ENCODE measurements at regions not wholly inside any gene's neighbourhood (a gene's known extent, or its start where the extent isn't known, plus 50 kb on each side); places are given as distances from the start of the nearest gene placed in this dataset.
A peak's percentile ranks its signal among the peaks of the same experiment; 100 is the strongest.

DNA sequence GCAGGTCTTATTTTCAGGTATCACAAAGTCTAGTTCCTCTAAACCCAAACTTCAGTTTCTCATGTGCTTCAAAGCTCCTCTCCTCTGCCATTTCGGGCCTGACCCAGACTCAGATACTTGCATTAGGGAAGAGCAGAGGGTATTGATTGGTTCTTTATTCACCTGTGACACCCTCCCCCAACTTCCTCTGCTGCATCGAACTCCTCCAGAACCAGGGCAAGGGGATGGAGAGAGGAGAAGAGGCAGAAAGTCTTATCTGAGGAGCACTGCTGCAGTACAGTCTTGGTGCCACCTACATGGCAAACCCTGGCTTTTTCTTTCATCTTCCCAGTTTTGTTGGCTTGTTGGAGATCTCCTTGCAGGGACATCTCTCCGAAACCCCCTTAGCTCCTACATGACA is 96.0 kb upstream of the OSMR start:
- no peak for DNase-seq

DNA sequence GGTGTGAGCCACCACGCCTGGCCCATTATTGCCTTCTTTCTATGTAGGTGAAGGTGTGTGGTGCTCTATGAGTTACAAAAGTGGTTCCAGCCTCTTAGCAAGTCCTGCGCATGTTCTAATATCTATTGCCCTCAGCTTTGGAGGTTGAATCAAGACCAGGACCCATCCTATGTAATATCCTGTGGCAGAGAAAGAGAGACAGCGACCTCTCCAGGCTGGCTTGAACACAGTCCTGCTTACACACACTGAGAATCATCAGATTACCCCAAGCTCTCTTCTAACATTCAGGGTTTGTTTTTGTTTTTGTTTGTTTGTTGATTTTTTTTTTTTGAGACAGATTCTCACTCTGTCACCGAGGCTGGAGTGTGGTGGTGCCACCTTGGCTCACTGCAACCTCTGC is 94.7 kb upstream of the OSMR start:
- no peak for DNase-seq

DNA sequence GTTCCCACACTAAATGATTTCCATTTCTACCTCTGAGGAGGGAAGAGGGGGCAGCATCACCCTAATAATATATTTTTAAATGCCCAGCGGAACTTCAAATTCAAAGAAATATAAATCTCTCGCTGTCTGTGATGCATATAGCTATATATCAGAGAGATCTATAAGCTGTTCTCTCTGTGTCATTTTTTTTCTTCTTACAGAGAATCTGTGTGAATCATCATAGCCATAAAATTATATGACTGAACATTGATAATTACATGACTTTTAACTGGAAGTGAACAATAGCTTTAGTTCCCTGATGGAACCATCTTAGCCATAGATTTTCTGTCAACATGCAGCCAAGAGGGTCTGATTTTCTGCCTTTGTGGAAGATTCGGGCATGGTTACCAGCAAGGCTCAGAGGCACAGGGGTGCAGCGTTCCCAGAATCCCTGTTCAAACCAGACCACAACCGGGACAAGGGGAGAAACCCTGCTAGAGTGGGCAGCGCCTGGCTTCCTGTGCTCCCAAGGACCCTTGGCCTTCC is 93.7 kb upstream of the OSMR start:
- DNase-seq: no peak

DNA sequence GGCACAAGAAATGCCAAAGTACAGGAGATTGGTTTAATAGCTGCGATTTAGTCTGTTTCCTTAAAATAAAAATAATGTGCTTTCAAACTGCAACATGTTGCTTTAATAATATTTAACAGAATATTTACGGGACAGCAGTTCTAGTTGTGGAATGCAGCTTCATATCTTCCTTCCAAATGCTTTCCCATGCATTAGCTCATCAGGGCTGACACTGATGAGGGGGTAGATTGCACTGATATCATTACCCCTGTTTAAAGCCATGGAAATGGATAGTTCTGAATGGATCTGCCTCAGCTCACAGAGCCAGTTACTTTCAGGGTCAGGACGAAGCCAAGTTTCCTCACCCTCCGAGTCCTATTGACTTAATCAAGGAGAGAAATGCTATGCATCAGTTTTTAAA is 93.2 kb upstream of the OSMR start:
- no peak for DNase-seq

DNA sequence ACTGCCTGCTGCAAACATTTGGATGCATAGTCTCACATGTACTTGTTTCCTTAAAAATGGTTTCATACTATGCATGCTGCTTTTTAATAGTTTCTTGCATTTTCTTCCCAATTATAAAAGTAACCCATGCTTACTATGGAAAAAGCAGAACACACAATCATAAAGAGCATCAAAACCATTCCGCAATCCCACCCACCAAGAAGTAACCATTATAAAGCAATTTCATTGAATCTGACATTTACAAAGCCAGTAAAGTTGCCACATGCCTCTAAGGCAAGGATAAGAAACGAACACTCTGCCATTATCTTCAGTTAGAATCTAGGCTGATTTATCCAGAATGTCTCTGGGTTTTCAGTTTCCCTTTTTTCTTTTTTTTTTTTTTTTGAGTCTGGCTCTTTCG is 92.7 kb upstream of the OSMR start:
- DNase-seq: no peak

DNA sequence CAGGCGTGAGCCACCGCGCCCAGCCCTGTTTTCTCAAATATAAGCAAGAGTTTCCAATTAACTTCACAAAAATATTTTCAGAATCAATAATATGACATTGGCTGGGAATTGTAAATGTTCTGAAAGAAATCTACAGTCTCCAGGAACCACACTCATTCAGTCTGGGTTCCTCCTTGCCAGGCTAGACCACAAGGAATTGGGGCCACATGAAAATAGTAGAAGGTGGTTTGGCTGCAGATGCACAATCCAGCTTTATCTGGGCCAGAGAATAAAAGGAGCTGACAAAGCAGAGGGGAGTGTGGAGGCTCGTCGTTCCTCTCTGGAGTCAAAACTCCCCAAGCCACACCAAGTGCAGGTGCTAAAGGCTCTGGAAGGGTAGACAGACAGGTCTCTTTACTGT is 92.0 kb upstream of the OSMR start:
- DNase-seq: no peak

DNA sequence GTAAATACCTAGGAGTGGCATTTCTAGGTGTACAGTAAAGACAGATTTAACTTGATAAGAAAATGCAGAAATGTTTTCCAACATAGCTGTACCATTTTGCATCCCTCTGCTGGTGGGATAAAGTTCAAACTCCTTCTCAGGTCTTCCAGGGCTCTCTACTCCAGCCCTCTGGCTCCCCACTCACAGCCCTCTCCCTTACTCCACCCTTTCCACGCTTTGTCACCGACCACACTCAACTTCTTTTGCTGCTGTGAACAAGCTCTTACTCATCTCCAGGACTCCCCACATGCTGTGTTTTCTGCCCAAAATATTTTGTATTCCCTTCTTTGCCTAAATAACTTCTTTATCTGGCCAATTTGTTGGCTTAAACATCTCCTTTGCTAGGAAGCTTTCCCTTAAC is 90.6 kb upstream of the OSMR start:
- no peak for DNase-seq

DNA sequence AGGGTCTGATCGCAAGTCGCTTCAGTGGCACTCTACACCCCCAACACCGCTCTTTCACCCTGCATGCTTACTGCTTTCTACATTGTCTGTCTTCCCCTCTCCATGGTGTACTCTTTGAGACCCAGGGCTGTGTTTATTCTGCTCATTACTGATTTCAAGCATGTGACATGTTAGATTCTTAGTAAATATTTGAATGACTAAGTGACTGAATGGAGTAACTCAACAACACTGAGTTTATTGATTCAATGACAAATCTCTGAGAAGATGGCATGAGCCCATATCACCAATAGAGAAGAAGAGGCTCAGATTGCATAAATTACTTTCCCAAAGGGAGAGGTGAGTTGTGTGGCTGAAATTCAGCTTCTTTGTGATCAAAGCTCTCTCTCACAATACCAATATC is 89.7 kb upstream of the OSMR start:
- no peak for DNase-seq

DNA sequence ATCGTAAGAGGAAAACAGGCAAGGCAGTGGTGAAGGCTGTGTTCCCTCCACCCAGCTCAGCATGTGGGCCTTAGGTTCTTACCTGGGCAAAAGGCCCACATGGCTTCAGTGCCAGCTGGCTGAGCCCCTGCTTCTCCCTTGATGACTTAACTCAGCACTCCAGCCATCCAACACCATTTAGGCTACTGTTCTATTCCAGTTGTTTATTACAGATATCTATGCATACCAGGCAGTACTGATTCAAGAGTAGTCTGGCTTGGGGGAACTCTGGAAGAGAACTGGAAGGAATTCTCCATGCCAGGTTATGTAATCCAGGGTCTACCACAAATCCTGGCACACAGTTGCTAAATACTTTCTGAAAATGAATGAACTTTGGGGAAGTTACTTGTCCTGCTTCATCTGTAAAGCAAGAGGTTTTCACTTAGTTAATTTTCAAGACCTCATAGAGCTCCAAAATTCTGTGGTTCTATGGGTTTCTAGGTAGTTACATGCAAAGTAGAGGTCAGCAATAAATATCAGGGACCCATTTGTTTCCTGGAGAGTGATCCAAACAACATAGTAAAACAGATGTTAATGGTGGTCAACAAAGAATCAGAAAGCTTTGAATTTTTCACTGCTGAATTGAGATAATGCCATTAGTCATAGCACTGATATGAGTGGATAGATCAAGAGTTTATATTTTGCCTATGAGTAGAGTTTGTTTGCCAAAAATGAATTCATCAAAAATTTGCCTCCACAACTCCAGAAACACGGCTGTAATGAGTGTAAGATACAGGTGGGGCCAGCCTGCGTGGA is 88.2 kb upstream of the OSMR start:
- peak in 1 of 56 donors; percentile 11 for DNase-seq

DNA sequence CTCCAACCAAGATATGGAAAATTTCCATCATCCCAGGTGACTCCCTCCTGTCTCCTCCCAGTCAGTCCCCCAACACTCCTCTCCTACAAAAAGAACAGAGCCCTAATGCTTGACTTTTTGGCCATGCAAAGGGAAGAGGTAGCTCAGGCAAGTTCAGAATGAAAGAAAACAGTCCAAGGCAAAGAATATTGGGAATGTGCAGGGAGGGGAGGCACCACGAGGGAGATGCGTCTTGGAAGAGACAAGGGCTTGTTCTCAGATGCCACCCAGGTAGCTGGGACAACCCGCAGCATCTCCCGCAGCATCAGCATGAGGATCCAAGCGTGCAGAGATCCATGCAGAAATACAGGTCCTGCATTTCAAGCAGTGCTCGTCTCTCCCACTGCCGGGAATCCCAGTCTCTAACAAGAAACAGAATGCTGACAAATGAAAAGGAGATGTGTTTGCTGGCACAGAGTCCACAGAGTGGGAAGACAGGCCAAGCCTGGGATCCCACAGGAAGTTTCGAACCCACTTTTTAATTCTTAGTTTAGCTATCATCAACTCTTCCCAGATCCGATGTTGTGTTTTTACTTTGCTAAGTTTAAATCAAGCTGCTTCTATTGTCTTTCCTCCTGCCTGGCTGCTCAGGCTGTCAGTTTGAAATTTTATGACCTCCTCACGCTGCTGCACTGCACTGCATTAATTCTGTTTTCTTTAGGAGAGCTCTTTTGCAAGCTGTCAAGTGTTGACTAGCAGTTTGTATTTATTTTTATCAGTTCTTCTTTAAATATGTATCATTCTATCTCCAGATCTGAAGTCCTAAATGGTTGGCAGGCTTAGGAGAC is 86.8 kb upstream of the OSMR start:
- peak in 1 of 56 donors; percentile 5 for DNase-seq

DNA sequence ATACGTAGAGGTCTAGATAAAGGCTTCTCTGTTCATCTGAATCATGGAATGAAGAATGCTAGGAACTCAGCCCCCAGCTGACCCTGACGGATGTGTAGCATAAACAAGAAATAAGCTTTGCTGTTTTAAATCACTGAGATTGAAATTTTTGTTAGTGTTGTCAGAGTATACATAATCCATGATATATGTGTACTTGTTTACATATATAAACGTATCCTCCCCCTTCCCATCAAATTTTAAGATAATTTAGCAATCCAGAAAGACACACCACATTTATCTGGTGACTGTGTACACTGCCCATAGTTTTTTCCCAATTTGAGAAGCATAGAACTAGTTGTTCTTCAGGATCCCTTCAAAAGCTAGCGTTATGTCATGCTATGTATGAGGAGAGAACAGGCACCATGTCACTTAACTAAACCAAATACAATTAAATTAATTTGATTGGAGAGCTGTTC is 80.8 kb upstream of the OSMR start:
- no peak for DNase-seq

DNA sequence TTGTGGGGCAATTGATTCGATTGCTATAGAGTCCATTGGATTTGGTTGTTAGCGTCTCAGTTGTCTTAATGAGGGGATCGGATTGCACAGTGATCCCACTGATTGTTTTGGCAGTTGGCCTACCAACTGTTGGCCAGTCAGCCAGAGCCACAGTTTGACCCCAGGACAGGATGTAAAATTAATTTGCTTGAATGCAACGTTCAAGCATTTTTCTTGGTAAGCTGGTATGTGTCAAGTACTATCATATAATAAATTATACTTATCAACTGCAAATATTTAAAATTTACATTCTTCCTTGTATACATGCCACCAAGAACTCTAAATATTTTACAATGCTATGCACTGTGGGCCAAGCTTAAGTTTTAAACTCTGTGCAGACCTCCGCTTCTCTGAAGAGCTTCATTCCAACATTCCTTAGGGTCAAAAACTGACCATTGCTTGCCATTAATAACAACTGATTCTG is 80.4 kb upstream of the OSMR start:
- no peak for DNase-seq

DNA sequence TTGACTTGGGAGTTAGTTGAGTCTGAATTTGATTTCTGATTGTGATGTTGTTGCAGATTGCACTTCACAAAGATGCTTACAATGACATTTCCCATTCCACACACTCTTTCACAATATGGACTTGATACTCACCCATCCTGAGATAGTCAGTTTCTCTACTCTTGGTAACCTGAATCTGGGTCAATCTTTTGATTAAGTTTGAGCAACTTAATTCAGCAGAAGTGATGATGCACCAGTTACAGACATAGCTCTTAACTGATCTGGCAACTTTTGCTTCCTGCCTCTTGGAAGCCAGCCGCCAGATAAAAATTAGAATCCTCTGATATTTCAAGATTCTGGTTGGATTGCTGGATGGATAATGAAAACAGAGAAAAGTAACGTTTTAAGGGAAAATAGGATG is 79.7 kb upstream of the OSMR start:
- no peak for DNase-seq

DNA sequence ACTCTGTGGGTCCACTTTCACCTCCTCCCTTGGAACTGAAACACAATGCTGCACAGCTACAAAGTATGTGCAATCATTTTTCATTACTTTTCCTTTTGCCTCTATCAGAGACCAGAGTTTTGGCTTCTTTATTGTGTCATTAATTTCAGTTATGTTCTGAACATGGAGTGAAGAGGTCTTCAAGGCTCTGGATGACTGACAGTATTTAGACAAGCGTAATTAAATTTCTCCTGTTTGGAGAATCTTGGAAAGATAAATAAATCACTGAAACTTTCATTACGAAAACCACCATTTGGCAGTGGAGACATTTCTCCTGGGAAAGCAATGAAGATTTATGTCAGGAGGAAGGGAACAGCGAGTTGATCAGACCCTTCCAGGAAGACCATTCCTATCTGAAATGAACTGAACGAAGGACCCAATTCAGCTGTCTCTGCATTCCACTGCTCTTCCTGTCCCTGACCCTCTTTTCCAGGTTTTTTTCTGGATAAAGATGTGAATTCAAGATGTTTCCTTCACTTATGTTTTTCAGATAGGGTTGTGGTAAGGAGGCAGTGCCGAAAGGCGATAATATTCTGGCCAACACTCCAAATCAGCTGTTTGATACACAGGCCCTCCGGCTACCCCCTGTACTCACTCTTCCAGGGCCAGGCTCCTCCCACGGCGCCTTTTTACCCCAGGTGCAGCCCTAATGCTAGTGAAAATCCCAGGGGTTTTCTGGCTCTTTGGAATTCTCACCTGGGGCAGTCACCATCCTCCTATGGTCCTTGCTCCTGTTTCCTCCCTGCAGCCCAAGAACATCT is 77.2 kb upstream of the OSMR start:
- DNase-seq: no peak

DNA sequence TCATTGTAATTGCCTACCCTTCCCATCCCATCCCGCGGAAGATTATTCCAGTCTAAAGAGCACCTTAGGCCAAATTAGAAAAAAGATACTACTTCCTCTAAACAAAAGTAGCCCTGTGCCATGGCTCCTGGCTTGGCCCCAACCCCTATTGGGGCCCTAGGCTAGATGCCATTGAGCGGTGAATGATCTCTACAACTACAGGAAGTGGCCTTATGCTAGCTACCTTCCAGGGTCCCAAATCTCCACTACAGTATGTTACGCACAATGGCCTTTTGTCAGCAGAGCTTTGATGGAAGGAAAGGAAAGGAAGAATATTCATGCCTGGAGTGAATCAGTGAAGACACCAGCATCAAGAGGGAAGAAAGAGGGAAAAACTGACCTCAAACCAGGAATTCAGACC is 73.3 kb upstream of the OSMR start:
- DNase-seq: no peak

DNA sequence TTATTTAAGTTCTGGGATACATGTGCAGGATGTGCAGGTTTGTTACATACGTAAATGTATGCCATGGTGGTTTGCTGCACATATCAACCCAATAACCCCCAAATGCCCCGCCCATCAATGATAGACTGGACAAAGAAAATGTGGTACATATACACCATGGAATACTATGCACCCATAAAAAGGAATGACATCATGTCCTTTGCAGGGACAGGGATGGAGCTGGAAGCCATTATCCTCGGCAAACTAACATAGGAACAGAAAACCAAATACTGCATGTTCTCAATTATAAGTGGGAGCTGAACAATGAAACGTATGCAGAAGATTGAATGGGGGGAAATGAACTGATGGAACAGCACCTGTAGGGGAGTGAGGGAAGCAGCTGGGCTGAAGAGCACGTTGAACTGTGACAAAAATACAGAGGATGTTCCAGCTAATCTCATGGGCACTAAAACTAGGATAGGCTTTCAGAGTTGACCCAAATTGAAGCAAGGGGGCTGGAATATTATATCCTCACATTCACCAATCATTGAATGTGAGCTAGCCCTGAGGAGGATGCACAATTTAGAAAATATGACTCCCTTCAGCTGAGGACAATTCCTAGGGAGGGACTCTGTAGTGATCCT is 70.5 kb upstream of the OSMR start:
- no peak for DNase-seq

DNA sequence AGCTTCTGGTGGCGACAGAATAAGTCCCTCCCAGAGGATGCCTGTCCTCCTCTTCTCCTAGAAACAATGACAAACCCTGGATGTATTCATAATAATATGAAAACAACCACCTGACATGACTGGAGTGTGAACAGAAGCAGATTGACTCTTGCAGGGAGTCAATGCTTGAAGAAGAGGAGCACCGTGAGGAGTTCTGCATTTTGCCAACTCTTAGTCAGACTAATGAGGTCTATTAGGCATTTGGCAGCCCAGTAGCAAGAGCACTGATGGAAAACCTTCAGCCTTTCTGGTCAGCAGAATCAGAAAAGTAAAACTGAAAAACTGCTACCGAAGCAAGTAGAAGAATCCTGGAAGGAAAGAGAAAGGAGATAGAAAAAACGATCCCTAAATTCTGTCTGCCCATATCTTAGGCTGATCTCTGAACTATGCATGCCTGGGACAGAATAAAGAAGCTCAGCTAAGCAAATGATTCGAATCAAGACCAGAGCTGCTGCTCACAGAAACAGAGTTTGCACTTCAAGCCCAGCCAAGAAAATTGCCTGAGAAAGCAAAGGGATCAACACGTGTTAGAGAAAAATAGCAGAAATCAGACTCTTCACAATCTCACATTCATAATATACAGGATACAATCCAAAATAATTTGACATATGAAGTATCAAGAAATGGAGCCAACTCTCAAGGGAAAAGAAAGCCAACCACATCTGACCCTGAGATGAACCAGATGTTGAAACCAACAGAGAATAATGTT is 69.5 kb upstream of the OSMR start:
- no peak for DNase-seq

DNA sequence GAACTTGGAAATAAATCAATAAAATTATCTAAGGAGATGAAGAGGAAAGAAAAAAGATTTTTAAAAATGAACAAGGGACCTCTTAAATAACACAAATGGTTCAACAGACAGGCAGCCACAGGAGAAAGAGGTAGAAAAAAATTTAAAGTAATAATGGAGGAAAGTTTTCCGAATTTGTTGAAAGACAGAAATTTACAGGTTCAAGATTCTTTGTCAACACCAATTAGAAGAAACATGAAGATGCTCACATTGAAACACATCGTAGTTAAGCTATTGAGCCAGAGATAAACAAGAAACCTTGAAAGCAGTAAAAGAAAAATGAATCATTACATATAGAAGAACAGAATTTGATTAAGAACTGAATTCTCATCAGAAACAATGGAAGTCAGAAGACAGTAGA is 68.7 kb upstream of the OSMR start:
- DNase-seq: no peak

DNA sequence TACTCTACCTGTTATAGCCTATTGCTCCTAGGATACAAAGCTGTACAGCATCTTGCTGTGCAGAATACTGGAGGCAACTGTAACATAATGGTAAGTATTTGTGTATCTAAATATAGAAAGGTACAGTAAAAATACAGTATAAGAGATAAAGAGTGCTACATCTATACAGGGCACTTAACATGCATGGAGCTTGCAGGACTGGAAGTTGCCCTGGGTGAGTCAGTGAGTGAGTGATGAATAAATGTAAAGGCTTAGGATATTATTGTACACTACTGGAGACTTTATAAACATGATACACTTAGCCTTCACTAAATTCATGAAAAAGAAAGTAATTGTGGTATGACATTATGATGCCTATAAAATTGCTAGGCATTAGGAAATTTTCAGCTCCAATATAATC is 65.5 kb upstream of the OSMR start:
- no peak for DNase-seq

DNA sequence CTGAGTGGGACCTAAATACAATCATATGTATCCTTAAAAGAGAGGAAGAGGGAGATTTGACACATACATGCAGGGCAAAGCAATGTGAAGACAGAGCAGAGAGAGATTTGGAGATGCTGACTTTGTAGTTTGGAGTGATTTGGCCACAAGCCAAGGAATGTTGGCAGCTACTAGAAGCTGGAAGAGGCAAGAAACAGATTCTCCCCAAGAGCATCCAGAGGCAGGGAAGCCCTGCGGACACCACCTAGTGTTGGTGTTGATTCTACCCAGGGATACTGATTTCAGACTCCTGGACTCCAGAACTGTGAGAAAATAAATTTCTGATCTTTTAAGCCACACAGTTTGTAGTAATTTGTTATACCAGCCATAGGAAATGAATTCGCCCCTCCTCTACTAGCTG is 64.9 kb upstream of the OSMR start:
- DNase-seq: peak in 38 of 56 donors; percentile 3 to 80 (median 34)

All from nucleus accumbens (tissue), 56 donors.